DMS 273 treated with DMSO at 0.1 percent for 48 hours (cell line): ENCODE measurements at regions not wholly inside any gene's neighbourhood (a gene's known extent, or its start where the extent isn't known, plus 50 kb on each side); places are given as distances from the start of the nearest gene placed in this dataset.
"Not testable (repeated sequence)": the region's sequence is repeated elsewhere in the genome, so short reads cannot be mapped to it uniquely, and the experiment has no call there.

Source experiments
- DNase-seq: peaks from one replicate; lab custom pipeline; 2025; lab: John Stamatoyannopoulos, UW

DNA sequence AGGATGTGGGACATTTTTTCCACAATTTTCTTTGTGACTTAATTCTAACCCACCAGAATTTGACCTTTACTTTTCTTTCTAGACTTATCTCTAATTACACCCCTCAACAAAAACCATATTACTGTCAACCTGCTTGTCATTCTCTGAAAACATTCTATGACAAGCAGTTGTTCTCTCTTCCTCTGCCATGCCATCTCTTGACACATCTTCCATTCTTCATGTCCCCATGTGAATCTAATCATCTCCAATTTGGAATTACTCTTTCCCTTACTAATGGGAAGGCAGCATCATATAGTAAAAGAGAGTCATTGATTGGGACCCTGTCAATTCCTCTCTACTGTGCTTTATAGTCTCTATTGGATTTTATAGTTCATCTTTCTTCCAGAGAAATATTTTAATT lies 61.3 kb upstream of the P2RY1 start:
- DNase-seq = no peak

DNA sequence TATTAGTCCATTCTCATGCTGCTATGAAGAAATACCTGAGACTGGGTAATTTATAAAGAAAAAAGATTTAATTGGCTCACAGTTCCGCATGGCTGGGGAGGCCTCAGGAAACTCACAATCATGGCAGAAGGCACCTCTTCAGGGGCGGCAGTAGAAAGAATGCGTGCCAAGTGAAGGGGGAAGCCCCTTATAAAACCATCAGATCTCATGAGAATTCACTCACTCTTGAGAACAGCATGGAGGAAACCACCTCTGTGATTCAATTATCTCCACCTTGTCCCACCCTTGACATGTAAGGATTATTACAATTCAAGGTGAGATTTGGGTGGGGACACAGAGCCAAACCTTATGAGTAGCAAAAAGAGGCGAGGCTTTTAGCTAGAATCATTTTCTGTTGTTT lies 60.7 kb upstream of the P2RY1 start:
- not testable (repeated sequence) for DNase-seq

DNA sequence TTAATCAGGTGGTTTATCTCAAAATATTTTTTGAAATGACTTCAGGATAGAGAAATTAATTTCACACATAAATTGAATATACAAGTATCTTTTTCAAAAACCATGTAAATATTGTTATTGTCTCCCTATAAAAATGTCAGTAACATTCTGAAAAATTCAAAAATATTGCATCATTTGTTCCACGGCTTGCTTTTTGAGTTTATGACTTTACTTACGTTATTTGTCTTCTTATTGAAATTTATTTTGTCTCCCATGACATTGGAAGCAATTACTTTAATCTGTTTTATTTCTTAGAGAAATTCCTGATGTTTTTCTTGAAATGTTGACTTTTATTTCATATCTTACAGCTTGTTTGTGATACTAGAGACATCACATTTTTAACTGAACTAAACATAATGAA lies 56.9 kb upstream of the P2RY1 start:
- DNase-seq = no peak

DNA sequence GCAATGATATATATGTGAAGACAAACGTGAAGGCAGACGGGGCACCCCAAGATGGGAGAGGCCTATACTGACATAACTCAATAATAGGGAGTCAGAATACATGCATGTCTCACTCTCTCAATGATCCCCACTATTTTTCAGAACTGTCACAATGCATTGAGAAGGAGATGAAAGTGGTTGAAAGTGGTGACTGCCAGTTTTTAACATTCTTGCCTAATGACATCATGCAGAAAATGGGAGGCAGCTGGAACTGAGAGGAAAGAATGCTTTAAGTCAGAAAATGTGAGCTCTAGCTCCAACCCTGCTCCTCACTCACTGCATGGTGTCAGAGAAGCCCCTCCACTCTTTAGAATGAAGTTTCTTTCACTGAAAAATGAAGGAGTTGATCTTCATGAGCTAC lies 55.3 kb upstream of the P2RY1 start:
- no peak for DNase-seq

DNA sequence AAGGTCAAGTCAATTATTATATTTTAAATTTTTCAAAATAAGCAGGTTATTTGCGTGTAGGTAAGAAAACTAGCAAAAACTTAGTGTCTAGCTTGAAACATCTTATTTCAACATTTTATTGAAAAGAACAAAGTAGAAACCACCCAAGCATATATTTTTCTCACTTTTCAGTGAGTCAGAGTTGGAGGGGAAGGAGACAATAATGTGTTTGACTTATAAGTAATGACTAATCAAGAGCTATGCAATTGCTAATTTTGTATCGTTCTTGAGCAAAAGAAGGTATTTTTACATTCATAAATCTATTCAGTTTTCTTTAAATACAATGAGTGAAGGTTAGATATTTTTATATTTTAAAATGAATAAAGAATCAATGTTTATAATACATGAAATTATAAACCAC lies 54.4 kb upstream of the P2RY1 start:
- no peak for DNase-seq

DNA sequence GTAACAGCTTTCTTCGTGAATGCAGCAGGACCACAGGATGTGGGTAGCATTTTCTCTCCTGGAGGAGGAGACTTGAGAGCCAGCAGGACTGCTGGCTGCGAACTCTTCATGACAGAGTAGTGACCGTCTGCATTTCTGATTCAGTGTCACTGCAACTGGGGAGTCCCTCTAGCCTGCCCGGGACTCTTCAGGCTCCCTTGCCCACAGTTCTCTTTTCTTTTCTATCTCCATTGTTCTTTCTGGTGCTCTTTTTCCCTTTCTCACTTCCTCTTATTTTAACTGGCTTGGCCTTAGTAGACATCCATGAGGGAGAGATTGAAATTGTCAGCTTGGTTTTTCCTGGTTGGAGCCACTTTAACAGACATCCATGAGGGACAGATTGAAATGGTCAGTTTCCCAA lies 49.9 kb upstream of the P2RY1 start:
- DNase-seq = no peak
